ENCODE measurements at regions not wholly inside any gene's neighbourhood (a gene's known extent, or its start where the extent isn't known, plus 50 kb on each side); places are given as distances from the start of the nearest gene placed in this dataset.

- no peak for TF ChIP-seq POLR2AphosphoS5 (IDR thresholded peaks at IDR 0.05)
- TF ChIP-seq POLR2A (IDR thresholded peaks at IDR 0.05): no peak
- no peak for TF ChIP-seq EP300 (IDR thresholded peaks at IDR 0.05)
- TF ChIP-seq, protein P1, sequence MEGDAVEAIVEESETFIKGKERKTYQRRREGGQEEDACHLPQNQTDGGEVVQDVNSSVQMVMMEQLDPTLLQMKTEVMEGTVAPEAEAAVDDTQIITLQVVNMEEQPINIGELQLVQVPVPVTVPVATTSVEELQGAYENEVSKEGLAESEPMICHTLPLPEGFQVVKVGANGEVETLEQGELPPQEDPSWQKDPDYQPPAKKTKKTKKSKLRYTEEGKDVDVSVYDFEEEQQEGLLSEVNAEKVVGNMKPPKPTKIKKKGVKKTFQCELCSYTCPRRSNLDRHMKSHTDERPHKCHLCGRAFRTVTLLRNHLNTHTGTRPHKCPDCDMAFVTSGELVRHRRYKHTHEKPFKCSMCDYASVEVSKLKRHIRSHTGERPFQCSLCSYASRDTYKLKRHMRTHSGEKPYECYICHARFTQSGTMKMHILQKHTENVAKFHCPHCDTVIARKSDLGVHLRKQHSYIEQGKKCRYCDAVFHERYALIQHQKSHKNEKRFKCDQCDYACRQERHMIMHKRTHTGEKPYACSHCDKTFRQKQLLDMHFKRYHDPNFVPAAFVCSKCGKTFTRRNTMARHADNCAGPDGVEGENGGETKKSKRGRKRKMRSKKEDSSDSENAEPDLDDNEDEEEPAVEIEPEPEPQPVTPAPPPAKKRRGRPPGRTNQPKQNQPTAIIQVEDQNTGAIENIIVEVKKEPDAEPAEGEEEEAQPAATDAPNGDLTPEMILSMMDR (IDR thresholded peaks at IDR 0.05): no peak
- intact Hi-C loops (cut with DNase I): no loop called here
- WGBS, 2 donors: 72 to 84% methylated on average over 1 of the region's 1 CpG
Measured at GRCh38 chr4:132527817-132528216, 621.3 kb upstream of the PCDH10 start.

DNA sequence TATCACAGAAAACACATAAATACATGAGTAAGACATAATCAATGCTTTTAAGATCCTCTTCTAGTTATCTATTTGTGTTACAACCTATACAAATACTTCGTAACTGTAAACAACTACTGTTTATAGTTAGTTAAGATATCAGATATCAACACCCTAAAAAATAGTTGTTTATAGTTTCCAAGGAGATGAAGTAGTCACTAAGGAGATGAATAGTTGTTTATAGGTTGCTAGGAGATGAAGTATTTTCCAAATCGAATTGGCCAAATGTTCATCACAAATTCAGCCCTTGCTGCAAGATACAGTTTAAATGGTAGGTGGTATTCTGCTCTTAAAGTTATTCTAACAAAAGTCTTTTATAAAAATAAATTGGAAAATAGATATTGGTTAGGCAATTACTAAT is 618.2 kb upstream of the PCDH10 start:
- H3K4me3 ChIP-seq: no peak overlapping the region
- DNase-seq: no peak
- no peaks in the 10 kb centered on the region for H3K4me1 ChIP-seq
- H3K27ac ChIP-seq: no peak overlapping the region
- TF ChIP-seq, protein P1 (IDR thresholded peaks at IDR 0.05): no peak
- no peak for TF ChIP-seq EP300 (IDR thresholded peaks at IDR 0.05)
- TF ChIP-seq POLR2AphosphoS5 (IDR thresholded peaks at IDR 0.05): no peak
- TF ChIP-seq POLR2A (IDR thresholded peaks at IDR 0.05): no peak
- intact Hi-C loops (cut with DNase I): no loop called here
- H3K9me3 ChIP-seq: no peaks in the 10 kb centered on the region
- H3K27me3 ChIP-seq: no peaks in the 10 kb centered on the region
- no peaks in the 10 kb centered on the region for H3K36me3 ChIP-seq
- 37 to 62% methylated on average over 2 of the region's 2 CpGs for WGBS, 2 donors

More at GRCh38 chr4:132527817-132528216, 621.3 kb upstream of the PCDH10 start:
- no peaks in the 10 kb centered on the region for H3K4me1 ChIP-seq
- no peak overlapping the region for H3K4me3 ChIP-seq
- H3K27me3 ChIP-seq: no peaks in the 10 kb centered on the region
- H3K27ac ChIP-seq: no peak overlapping the region
- no peaks in the 10 kb centered on the region for H3K9me3 ChIP-seq
- no peak for DNase-seq
- no peaks in the 10 kb centered on the region for H3K36me3 ChIP-seq

- DNase-seq: no peak
- Histone ChIP-seq H3K4me3 (no peak overlapping the region), H3K9me3 (no peaks in the 10 kb centered on the region), H3K4me1 (no peaks in the 10 kb centered on the region), H3K36me3 (no peaks in the 10 kb centered on the region), H3K27ac (no peak overlapping the region), H3K27me3 (no peaks in the 10 kb centered on the region)
- 84 to 88% methylated on average over 1 of the region's 1 CpG for WGBS, 2 donors
- TF ChIP-seq POLR2AphosphoS5 (IDR thresholded peaks at IDR 0.05): no peak
- no peak for TF ChIP-seq EP300 (IDR thresholded peaks at IDR 0.05)
- no peak for TF ChIP-seq POLR2A (IDR thresholded peaks at IDR 0.05)
- intact Hi-C loops (cut with DNase I): no loop called here
Measured at GRCh38 chr4:132540268-132540667, 608.8 kb upstream of the PCDH10 start.

GRCh38 chr4:132540797-132541196 is 608.3 kb upstream of the PCDH10 start:
- WGBS, 2 donors: 25 to 65% methylated on average over 4 of the region's 4 CpGs
- intact Hi-C loops (cut with DNase I): no loop called here
- no peak overlapping the region for H3K4me3 ChIP-seq
- TF ChIP-seq POLR2A (IDR thresholded peaks at IDR 0.05) (no peak), POLR2AphosphoS5 (IDR thresholded peaks at IDR 0.05) (no peak), EP300 (IDR thresholded peaks at IDR 0.05) (no peak)
- TF ChIP-seq, protein P1 (IDR thresholded peaks at IDR 0.05): no peak
- no peaks in the 10 kb centered on the region for H3K36me3 ChIP-seq
- H3K9me3 ChIP-seq: no peaks in the 10 kb centered on the region
- no peaks in the 10 kb centered on the region for H3K27me3 ChIP-seq
- no peaks in the 10 kb centered on the region for H3K4me1 ChIP-seq
- no peak overlapping the region for H3K27ac ChIP-seq
- no peak for DNase-seq

- Histone ChIP-seq H3K4me1 (no peaks in the 10 kb centered on the region), H3K9me3 (no peaks in the 10 kb centered on the region), H3K4me3 (no peak overlapping the region), H3K27ac (no peak overlapping the region), H3K36me3 (no peaks in the 10 kb centered on the region), H3K27me3 (no peaks in the 10 kb centered on the region)
- intact Hi-C loops (cut with DNase I): no loop called here
- TF ChIP-seq POLR2A (IDR thresholded peaks at IDR 0.05) (no peak), EP300 (IDR thresholded peaks at IDR 0.05) (no peak), POLR2AphosphoS5 (IDR thresholded peaks at IDR 0.05) (no peak)
- TF ChIP-seq, protein P1 (IDR thresholded peaks at IDR 0.05): no peak
- no peak for DNase-seq
Measured at GRCh38 chr4:132542228-132542627, 606.9 kb upstream of the PCDH10 start.

Measured in sigmoid colon (tissue), 6 donors.